GM12878 (cell line): ENCODE measurements at regions not wholly inside any gene's neighbourhood (a gene's known extent, or its start where the extent isn't known, plus 50 kb on each side); places are given as distances from the start of the nearest gene placed in this dataset.

Source experiments
- ATAC-seq: fragments of 200-7000 bp; cut with Tn5 transposase; 3 replicates; pipeline ENCODE4 v1.9.1; 2020; ENCODE audit warnings: mild to moderate bottlenecking, moderate library complexity
- BruUV-seq: library from RNA; stranded (reverse); fragments of 400-500 nt; replicated peaks from 2 replicates; lab custom pipeline; 2021; lab: Mats Ljungman, UMichigan
- CTCF ChIA-PET: fragments of 300-600 bp; sonication (Branson Sonifier 250); formaldehyde crosslinking; extraction: SDS; loops from one replicate; lab custom pipeline; 2021; ENCODE audit warnings: inconsistent platforms; lab: Yijun Ruan, JAX
- POLR2A ChIA-PET: fragments of 350-600 bp; formaldehyde crosslinking; extraction: SDS; loops from one replicate; lab custom pipeline; 2021; ENCODE audit warnings: inconsistent platforms; lab: Charles Lee
- RAD21 ChIA-PET: fragments of 300-600 bp; sonication (Branson Sonifier 250); formaldehyde crosslinking; loops from one replicate; lab custom pipeline; 2023; ENCODE audit warnings: antibody characterized with exemption; ENCODE audit not compliant: unreplicated experiment; lab: Charles Lee
- SMC1A ChIA-PET: fragments of 300-600 bp; sonication (Branson Sonifier 250); formaldehyde crosslinking; loops from one replicate; lab custom pipeline; 2023; ENCODE audit not compliant: unreplicated experiment, uncharacterized antibody; lab: Charles Lee
- DNase-seq: peaks from one replicate; pipeline ENCODE4 v3.0.0-alpha.2; 2011; ENCODE audit warnings: low read depth, low spot score
- FAIRE-seq: peaks from 3 replicates; lab custom pipeline; 2011; peaks lifted over from hg19 to GRCh38; lab: Jason Lieb, UNC
- H2AFZ ChIP-seq: 2 replicates; pipeline ENCODE4 v1.6.0; 2011; ENCODE audit warnings: low read depth, low read length, control low read depth; ENCODE audit not compliant: control insufficient read depth
- H3K27ac ChIP-seq: 2 replicates; pipeline ENCODE4 v1.5.1; 2011; ENCODE audit warnings: control low read depth; ENCODE audit not compliant: control insufficient read depth, insufficient read depth
- H3K27me3 ChIP-seq, 2 experiments: replicated peaks in 1 of 2; 2 replicates each; pipeline versions ENCODE4 v1.6.0 to v1.6.1; 2011; ENCODE audit warnings: low read length in 1 of 2; ENCODE audit not compliant: control insufficient read depth in 2 of 2, insufficient read depth in 2 of 2
- H3K36me3 ChIP-seq, 2 experiments: 2 replicates each; pipeline ENCODE4 v1.5.1; 2011; ENCODE audit warnings: low read length in 1 of 2; ENCODE audit not compliant: control insufficient read depth in 2 of 2, insufficient read depth in 2 of 2
- H3K4me1 ChIP-seq: 2 replicates; pipeline ENCODE4 v1.6.1; 2011; ENCODE audit warnings: mild to moderate bottlenecking, low read length, moderate library complexity, mixed read lengths; ENCODE audit not compliant: control insufficient read depth, insufficient read depth
- H3K4me2 ChIP-seq: 2 replicates; pipeline ENCODE4 v1.6.0; 2011; ENCODE audit warnings: control low read depth; ENCODE audit not compliant: control insufficient read depth, insufficient read depth
- H3K4me3 ChIP-seq: fragments of 200-600 bp; sonication (generic); 2 replicates; pipeline ENCODE4 v1.5.1; 2016
- H3K79me2 ChIP-seq: 2 replicates; pipeline ENCODE4 v1.6.0; 2011; ENCODE audit warnings: low read length; ENCODE audit not compliant: control insufficient read depth, insufficient read depth
- H3K9ac ChIP-seq: 2 replicates; pipeline ENCODE4 v1.8.0; 2011; ENCODE audit warnings: low read length, control low read depth, mixed read lengths; ENCODE audit not compliant: control insufficient read depth, insufficient read depth
- H3K9me3 ChIP-seq: replicated peaks from 3 replicates; pipeline ENCODE4 v1.5.1; 2011; ENCODE audit warnings: mild to moderate bottlenecking, low read length; ENCODE audit not compliant: control insufficient read depth, insufficient read depth
- H4K20me1 ChIP-seq: 2 replicates; pipeline ENCODE4 v1.6.0; 2011; ENCODE audit not compliant: control insufficient read depth, insufficient read depth
- ATF3 ChIP-seq: IDR thresholded peaks from 2 replicates; pipeline ENCODE4 v1.6.1; 2011; ENCODE audit warnings: low read depth, mild to moderate bottlenecking, low read length, moderate library complexity, borderline replicate concordance; ENCODE audit errors: extremely low read depth
- CBX5 ChIP-seq: sonication (generic); IDR thresholded peaks from 2 replicates; pipeline ENCODE4 v1.6.1; 2016; ENCODE audit warnings: low read depth, moderate library complexity, mild to moderate bottlenecking, inconsistent platforms
- ETV6 ChIP-seq, 2 experiments: fragments of 450-650 bp in 1 of 2; IDR thresholded peaks in 1 of 2; conservative IDR thresholded peaks in 1 of 2; 2 replicates each; pipeline ENCODE4 v1.6.1; 2014; ENCODE audit warnings: antibody characterized with exemption in 1 of 2, borderline replicate concordance in 1 of 2, low read depth in 1 of 2, mild to moderate bottlenecking in 1 of 2, moderate library complexity in 1 of 2
- IKZF2 ChIP-seq, 2 experiments: fragments of 450-650 bp; IDR thresholded peaks; 2 replicates each; pipeline ENCODE4 v1.6.1; 2017; ENCODE audit warnings: mild to moderate bottlenecking in 2 of 2, moderate library complexity in 2 of 2
- MTA2 ChIP-seq: fragments of 450-650 bp; IDR thresholded peaks from 2 replicates; pipeline ENCODE4 v1.6.1; 2016; ENCODE audit warnings: low read depth, mild to moderate bottlenecking, moderate library complexity
- NR2C2 ChIP-seq: IDR thresholded peaks from 2 replicates; pipeline ENCODE4 v1.6.1; 2011; ENCODE audit warnings: borderline replicate concordance, low read depth; ENCODE audit not compliant: control insufficient read depth, insufficient read length
- RAD51 ChIP-seq: fragments of 450-650 bp; IDR thresholded peaks from 2 replicates; pipeline ENCODE4 v1.6.1; 2016; ENCODE audit warnings: moderate library complexity, mild to moderate bottlenecking, inconsistent platforms
- RUNX3 ChIP-seq: IDR thresholded peaks from 2 replicates; pipeline ENCODE4 v1.6.1; 2012; ENCODE audit warnings: low read length, inconsistent platforms
- WGBS: methylation state at CpG from one replicate; pipeline ENCODE4 v1.1.6; 2016; ENCODE audit warnings: low lambda C conversion rate; ENCODE audit not compliant: insufficient replicate concordance, insufficient coverage; ENCODE audit errors: missing lambda C conversion rate; 5-methylcytosine and 5-hydroxymethylcytosine counted together
- in situ Hi-C: fragments of 300-500 bp; cut with MboI; formaldehyde crosslinking; loops from 9 replicates; pipeline ENCODE4 v1.14.3; 2018; ENCODE audit warnings: mixed read lengths
- intact Hi-C: fragments of 100-400 bp; cut with micrococcal nuclease; formaldehyde crosslinking; loops from one replicate; pipeline ENCODE4 v1.14.2; 2022; ENCODE audit not compliant: unreplicated experiment

GRCh38 chr10:90227217-90227656 is 525.8 kb downstream of the KIF20B start:
- POLR2A ChIA-PET: no interaction called here
- no peak overlapping the region for H3K4me2 ChIP-seq
- H3K9ac ChIP-seq: no peak overlapping the region
- TF ChIP-seq ATF3 (no peak), RUNX3 (peak; percentile 37; the same call in 1 of the 2 replicates), NR2C2 (no peak), ETV6 (conservative IDR thresholded peaks at IDR 0.05 in 1 of 2, IDR thresholded peaks at IDR 0.05 in 1 of 2; ENCODE audit: borderline replicate concordance in 1 of 2, low read depth in 1 of 2) (no peak), IKZF2 (IDR thresholded peaks at IDR 0.05) (0 out of 4 replicates have a peak, but pooled peaks have one; percentile 20 to 33), MTA2 (peak; percentile 32; the same call in 1 of the 2 replicates), RAD51 (no peak), CBX5 (no peak)
- no peak overlapping the region for H2AFZ ChIP-seq
- peak; percentile 42 for ATAC-seq
- H3K9me3 ChIP-seq: no peaks in the 10 kb centered on the region
- FAIRE-seq: no peak
- 2% methylated on average over 2 of the region's 2 CpGs for WGBS
- no peaks in the 10 kb centered on the region for H4K20me1 ChIP-seq
- no peaks in the 10 kb centered on the region for H3K4me1 ChIP-seq
- intact Hi-C loops: no loop called here
- H3K4me3 ChIP-seq: no peak overlapping the region
- SMC1A ChIA-PET: interaction anchor here (0.9 to 1.5 kb wide), 2 partner anchors 9 to 14 kb away, joined by 3 read pairs; no protein-coding TSS in a partner anchor
- no TSS peak for BruUV-seq
- no peaks in the 10 kb centered on the region for H3K27me3 ChIP-seq
- no peak overlapping the region for H3K27ac ChIP-seq
- DNase-seq: no peak
- H3K79me2 ChIP-seq: no peaks in the 10 kb centered on the region
- no peaks in the 10 kb centered on the region for H3K36me3 ChIP-seq
- in situ Hi-C loops: no loop called here
- RAD21 ChIA-PET: no interaction called here
- CTCF ChIA-PET: interaction anchor here (1.0 kb wide), 1 partner anchor 19 kb away, joined by 3 read pairs; no protein-coding TSS in a partner anchor
